Naive thymus-derived CD4-positive, alpha-beta T cell (primary cell): ENCODE measurements at regions not wholly inside any gene's neighbourhood (a gene's known extent, or its start where the extent isn't known, plus 50 kb on each side); places are given as distances from the start of the nearest gene placed in this dataset.

Source experiments
- ATAC-seq: fragments of 150-1000 bp; cut with Tn5 transposase; 2 replicates; pipeline ENCODE4 v1.10.0; 2021; ENCODE audit warnings: mild to moderate bottlenecking, moderate library complexity
- CTCF ChIA-PET: fragments of 350-600 bp; sonication (Branson Sonifier 250); formaldehyde crosslinking; loops from one replicate; lab custom pipeline; 2021; ENCODE audit warnings: antibody characterized with exemption; lab: Charles Lee
- POLR2A ChIA-PET: fragments of 350-600 bp; sonication (Branson Sonifier 250); formaldehyde crosslinking; loops from one replicate; lab custom pipeline; 2021; ENCODE audit warnings: antibody characterized with exemption, inconsistent platforms; lab: Charles Lee
- DNase-seq, 9 donors: peaks; one replicate each; pipeline versions ENCODE4 v3.0.0 to v3.0.0-alpha.2; 2020 to 2022; ENCODE audit warnings: mixed read lengths in 1 of 9
- H3K27ac ChIP-seq: one replicate; pipeline ENCODE4 v1.7.0; 2013; ENCODE audit warnings: mild to moderate bottlenecking, low read depth, low read length, moderate library complexity
- H3K27me3 ChIP-seq, 2 donors: one replicate each; pipeline ENCODE4 v1.7.0; 2013; ENCODE audit warnings: low read length in 2 of 2, mild to moderate bottlenecking in 2 of 2, moderate library complexity in 2 of 2; ENCODE audit not compliant: control insufficient read depth in 2 of 2, insufficient read depth in 2 of 2
- H3K36me3 ChIP-seq, 3 experiments: 1 replicate in 2 of 3; 2 replicates in 1 of 3; pipeline ENCODE4 v1.7.0; 2013; ENCODE audit warnings: low read length in 3 of 3, mild to moderate bottlenecking in 3 of 3, moderate library complexity in 1 of 3; ENCODE audit not compliant: insufficient read depth in 3 of 3, control insufficient read depth in 2 of 3
- H3K4me1 ChIP-seq, 2 donors: one replicate each; pipeline ENCODE4 v1.7.0; 2013; ENCODE audit warnings: low read length in 2 of 2, mild to moderate bottlenecking in 2 of 2, moderate library complexity in 1 of 2; ENCODE audit not compliant: control insufficient read depth in 2 of 2, insufficient read depth in 2 of 2
- H3K4me3 ChIP-seq: 2 replicates; pipeline ENCODE4 v1.7.0; 2013; ENCODE audit warnings: mild to moderate bottlenecking, low read length
- H3K9me3 ChIP-seq, 3 experiments: 1 replicate in 2 of 3; 2 replicates in 1 of 3; pipeline ENCODE4 v1.7.0; 2013; ENCODE audit warnings: low read length in 3 of 3; ENCODE audit not compliant: control insufficient read depth in 2 of 3
- H3K27ac Mint-ChIP-seq, 9 donors: one replicate each; pipeline ENCODE4 v1.8.0; 2020 to 2022; ENCODE audit warnings: mixed read lengths in 9 of 9, mild to moderate bottlenecking in 8 of 9, moderate library complexity in 5 of 9, inconsistent platforms in 2 of 9
- H3K27me3 Mint-ChIP-seq, 5 donors: one replicate each; pipeline ENCODE4 v1.8.0; 2021 to 2022; ENCODE audit warnings: mixed read lengths in 5 of 5, mild to moderate bottlenecking in 1 of 5
- H3K36me3 Mint-ChIP-seq, 5 donors: one replicate each; pipeline ENCODE4 v1.8.0; 2020 to 2022; ENCODE audit warnings: mixed read lengths in 5 of 5, mild to moderate bottlenecking in 3 of 5, inconsistent platforms in 1 of 5
- H3K4me1 Mint-ChIP-seq, 7 donors: one replicate each; pipeline ENCODE4 v1.8.0; 2020 to 2022; ENCODE audit warnings: mixed read lengths in 7 of 7, mild to moderate bottlenecking in 3 of 7, inconsistent platforms in 1 of 7
- H3K4me3 Mint-ChIP-seq, 10 donors: one replicate each; pipeline ENCODE4 v1.8.0; 2020 to 2022; ENCODE audit warnings: mild to moderate bottlenecking in 10 of 10, mixed read lengths in 10 of 10, moderate library complexity in 6 of 10, inconsistent platforms in 2 of 10
- H3K9me3 Mint-ChIP-seq, 11 donors: one replicate each; pipeline ENCODE4 v1.8.0; 2020 to 2022; ENCODE audit warnings: mixed read lengths in 11 of 11, mild to moderate bottlenecking in 4 of 11, inconsistent platforms in 1 of 11, moderate library complexity in 1 of 11
- intact Hi-C, 2 donors: fragments of 100-400 bp; cut with micrococcal nuclease; formaldehyde crosslinking; loops; one replicate each; pipeline ENCODE4 v1.15.1; 2023

DNA sequence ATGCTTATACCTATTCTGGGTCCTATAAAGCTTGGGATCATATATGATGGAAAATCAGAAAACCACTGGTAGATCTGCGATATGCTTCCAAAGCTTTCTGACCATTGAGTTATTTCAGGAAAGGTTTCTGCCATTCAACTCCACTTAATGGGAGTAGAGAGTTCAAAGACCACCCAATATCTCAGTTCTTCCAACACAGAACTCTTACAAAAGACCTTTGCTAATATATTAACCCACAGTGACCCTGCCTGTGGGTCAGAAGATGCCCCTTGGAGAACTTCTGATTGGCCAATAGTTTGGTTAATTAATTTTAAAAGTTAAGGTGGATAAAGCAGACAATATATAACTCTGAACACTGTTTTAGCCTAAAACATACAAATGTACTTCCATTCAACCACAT lies 213.0 kb downstream of the IPO8 start:
- intact Hi-C loops = no loop called here
- no peaks in the 10 kb centered on the region for H3K36me3 Mint-ChIP-seq
- H3K27me3 Mint-ChIP-seq = peaks cover 0 to 11% (median 0%) of the 10 kb centered on the region in 5 donors
- Histone ChIP-seq H3K4me1 (no peaks in the 10 kb centered on the region), H3K4me3 (no peak overlapping the region), H3K36me3 (no peaks in the 10 kb centered on the region), H3K27ac (no peak overlapping the region), H3K27me3 (no peaks in the 10 kb centered on the region), H3K9me3 (no peaks in the 10 kb centered on the region)
- DNase-seq (no peak), ATAC-seq (no peak)
- H3K27ac Mint-ChIP-seq = no peak overlapping the region
- ChIA-PET POLR2A (no interaction called here), CTCF (no interaction called here)
- no peaks in the 10 kb centered on the region for H3K4me1 Mint-ChIP-seq
- no peak overlapping the region for H3K4me3 Mint-ChIP-seq
- peaks cover 0 to 5% (median 0%) of the 10 kb centered on the region in 11 donors for H3K9me3 Mint-ChIP-seq

DNA sequence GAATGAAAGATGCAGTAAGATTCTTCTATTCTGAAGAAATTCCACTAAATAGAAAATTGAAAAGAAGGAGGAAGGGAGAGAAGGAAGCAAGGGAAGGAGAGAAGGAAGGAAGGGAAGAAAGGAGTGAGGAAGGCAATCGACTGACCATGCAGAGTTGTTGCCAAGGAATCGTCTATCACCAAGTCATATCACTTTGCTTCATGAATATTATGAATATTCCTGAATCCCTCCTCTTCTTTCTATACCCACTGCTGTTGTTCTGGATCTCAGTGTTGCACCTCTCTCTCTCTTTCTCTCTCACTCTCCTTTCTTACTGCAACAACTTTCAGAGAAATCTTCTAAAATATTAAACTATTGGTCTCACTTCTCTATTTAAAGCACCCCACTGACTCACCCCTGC lies 222.4 kb downstream of the IPO8 start:
- no peaks in the 10 kb centered on the region for H3K27me3 ChIP-seq
- no peaks in the 10 kb centered on the region for H3K4me1 Mint-ChIP-seq
- no peaks in the 10 kb centered on the region for H3K9me3 ChIP-seq
- H3K9me3 Mint-ChIP-seq = peaks cover 0 to 16% (median 6%) of the 10 kb centered on the region in 11 donors
- H3K27ac Mint-ChIP-seq = no peak overlapping the region
- H3K4me1 ChIP-seq = no peaks in the 10 kb centered on the region
- no peaks in the 10 kb centered on the region for H3K36me3 ChIP-seq
- POLR2A ChIA-PET = no interaction called here
- no peak overlapping the region for H3K4me3 Mint-ChIP-seq
- ATAC-seq (no peak), DNase-seq (no peak)
- CTCF ChIA-PET = no interaction called here
- H3K4me3 ChIP-seq = no peak overlapping the region
- no peak overlapping the region for H3K27ac ChIP-seq
- intact Hi-C loops = no loop called here
- H3K36me3 Mint-ChIP-seq = no peaks in the 10 kb centered on the region
- peaks cover 0 to 20% (median 4%) of the 10 kb centered on the region in 5 donors for H3K27me3 Mint-ChIP-seq

DNA sequence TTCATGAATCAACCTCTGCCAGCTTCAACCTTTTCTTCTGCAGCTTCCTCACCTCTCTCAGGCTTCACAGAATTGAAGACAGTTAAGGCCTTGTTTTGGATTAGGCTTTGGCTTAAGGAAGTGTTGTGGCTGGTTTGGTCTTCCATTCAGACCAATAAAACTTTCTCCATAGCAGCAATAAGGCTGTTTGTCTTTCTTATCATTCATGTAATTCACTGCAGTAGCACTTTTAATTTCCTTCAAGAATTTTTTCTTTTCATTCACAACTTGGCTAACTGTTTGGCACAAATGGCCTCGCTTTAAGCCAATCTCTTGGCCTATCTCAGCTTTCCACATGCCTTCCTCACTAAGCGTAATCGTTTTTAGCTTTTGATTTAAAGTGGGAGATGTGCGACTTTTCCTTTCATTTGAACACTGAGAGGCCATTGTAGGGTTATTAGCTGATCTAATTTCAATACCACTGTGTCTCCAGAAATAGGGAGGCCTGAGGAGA lies 229.5 kb downstream of the IPO8 start:
- Histone ChIP-seq H3K27me3 (no peaks in the 10 kb centered on the region), H3K27ac (no peak overlapping the region), H3K4me3 (no peak overlapping the region), H3K9me3 (no peaks in the 10 kb centered on the region), H3K4me1 (no peaks in the 10 kb centered on the region), H3K36me3 (no peaks in the 10 kb centered on the region)
- H3K4me1 Mint-ChIP-seq = no peaks in the 10 kb centered on the region
- POLR2A ChIA-PET = no interaction called here
- CTCF ChIA-PET = no interaction called here
- H3K27ac Mint-ChIP-seq = no peak overlapping the region
- H3K9me3 Mint-ChIP-seq = peaks cover 0 to 7% (median 3%) of the 10 kb centered on the region in 11 donors
- H3K27me3 Mint-ChIP-seq = peaks cover 0 to 11% (median 0%) of the 10 kb centered on the region in 5 donors
- intact Hi-C loops = no loop called here
- H3K4me3 Mint-ChIP-seq = no peak overlapping the region
- DNase-seq (no peak), ATAC-seq (no peak)
- H3K36me3 Mint-ChIP-seq = peaks cover 0 to 4% (median 0%) of the 10 kb centered on the region in 5 donors

DNA sequence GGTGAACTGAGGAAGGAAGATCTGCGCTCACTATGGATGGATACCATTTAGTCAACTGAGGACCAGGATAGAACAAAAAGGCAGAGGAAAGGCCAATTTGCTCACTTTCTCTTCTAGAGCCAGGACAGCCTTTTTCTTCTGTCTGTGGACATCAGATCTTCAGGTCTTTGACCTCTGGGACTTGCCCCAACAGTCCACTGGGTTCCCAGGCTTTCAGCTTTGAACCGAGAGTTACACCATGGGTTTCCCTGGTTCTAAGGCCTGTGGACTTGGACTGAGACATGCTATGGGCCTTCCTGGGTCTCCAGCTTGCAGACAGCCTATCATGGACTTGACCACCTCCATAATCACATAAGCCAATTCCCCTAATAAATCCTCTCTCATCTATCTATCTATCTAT lies 232.0 kb downstream of the IPO8 start:
- ChIA-PET CTCF (no interaction called here), POLR2A (no interaction called here)
- Histone ChIP-seq H3K36me3 (no peaks in the 10 kb centered on the region), H3K27ac (no peak overlapping the region), H3K4me3 (no peak overlapping the region), H3K4me1 (no peaks in the 10 kb centered on the region), H3K9me3 (no peaks in the 10 kb centered on the region), H3K27me3 (no peaks in the 10 kb centered on the region)
- ATAC-seq (no peak), DNase-seq (no peak)
- intact Hi-C loops = no loop called here
- peaks cover 0 to 9% (median 1%) of the 10 kb centered on the region in 11 donors for H3K9me3 Mint-ChIP-seq
- H3K27ac Mint-ChIP-seq = no peak overlapping the region
- no peak overlapping the region for H3K4me3 Mint-ChIP-seq
- H3K36me3 Mint-ChIP-seq = peaks cover 0 to 4% (median 0%) of the 10 kb centered on the region in 5 donors
- peaks cover 0 to 11% (median 0%) of the 10 kb centered on the region in 5 donors for H3K27me3 Mint-ChIP-seq
- H3K4me1 Mint-ChIP-seq = no peaks in the 10 kb centered on the region

DNA sequence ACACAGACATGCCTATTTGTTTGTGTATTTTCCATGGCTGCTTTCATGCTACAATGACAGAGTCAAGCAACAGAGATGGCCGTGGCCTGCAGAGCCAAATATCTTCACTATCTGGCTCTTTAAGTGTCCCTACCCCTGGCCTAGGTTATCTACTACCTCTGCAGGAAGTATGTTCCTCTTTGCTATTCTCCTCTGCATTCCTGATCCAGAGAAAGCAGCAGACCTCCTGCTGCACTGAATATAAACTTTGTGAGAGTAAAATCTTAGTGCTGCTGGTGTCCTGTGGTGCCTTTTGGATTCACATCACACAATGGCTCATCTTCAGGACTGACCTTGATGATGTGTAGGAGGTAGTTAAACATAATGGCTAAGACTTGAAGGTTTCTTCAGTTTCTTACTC lies 233.4 kb downstream of the IPO8 start:
- no peak for ATAC-seq
- Histone ChIP-seq H3K4me1 (no peaks in the 10 kb centered on the region), H3K27me3 (no peaks in the 10 kb centered on the region), H3K4me3 (no peak overlapping the region), H3K36me3 (no peaks in the 10 kb centered on the region), H3K9me3 (no peaks in the 10 kb centered on the region), H3K27ac (no peak overlapping the region)
- POLR2A ChIA-PET = no interaction called here
- Mint-ChIP-seq H3K9me3 (peaks cover 0 to 14% (median 5%) of the 10 kb centered on the region in 11 donors), H3K27ac (no peak overlapping the region), H3K36me3 (peaks cover 0 to 4% (median 0%) of the 10 kb centered on the region in 5 donors), H3K4me3 (no peak overlapping the region), H3K27me3 (peaks cover 0 to 11% (median 0%) of the 10 kb centered on the region in 5 donors), H3K4me1 (no peaks in the 10 kb centered on the region)
- intact Hi-C loops = no loop called here
- CTCF ChIA-PET = no interaction called here
- DNase-seq = no peak

DNA sequence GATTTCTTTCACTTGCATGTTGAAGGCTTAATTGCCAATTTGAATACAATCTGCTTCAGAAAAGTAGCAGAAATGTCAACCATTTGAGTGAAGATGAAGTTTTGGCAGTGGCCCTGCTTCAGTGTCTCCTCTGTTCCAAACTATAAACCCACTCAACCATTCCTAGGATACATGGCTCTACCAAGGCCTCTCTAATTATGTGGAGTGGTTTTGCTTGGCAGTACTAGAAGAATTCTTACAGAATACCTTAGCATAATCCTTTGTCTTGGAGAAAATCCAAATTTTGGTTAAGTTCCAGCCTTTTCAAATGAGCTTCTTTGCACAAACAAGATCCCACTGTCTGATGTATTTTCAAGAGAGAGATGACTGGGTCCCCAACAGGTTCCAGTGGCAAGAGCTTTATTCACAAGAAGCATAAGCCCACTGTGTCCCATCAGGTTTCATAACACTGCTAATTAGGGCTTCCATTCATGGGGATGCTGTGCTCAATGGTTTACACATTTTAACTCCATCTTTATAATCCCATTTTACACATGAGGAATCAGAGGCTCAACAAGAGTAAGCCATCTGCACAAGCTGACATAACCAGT lies 234.5 kb downstream of the IPO8 start:
- H3K36me3 Mint-ChIP-seq = peaks cover 0 to 4% (median 0%) of the 10 kb centered on the region in 5 donors
- H3K27ac Mint-ChIP-seq = no peak overlapping the region
- Histone ChIP-seq H3K4me1 (no peaks in the 10 kb centered on the region), H3K27ac (no peak overlapping the region), H3K9me3 (no peaks in the 10 kb centered on the region), H3K36me3 (no peaks in the 10 kb centered on the region), H3K4me3 (no peak overlapping the region), H3K27me3 (no peaks in the 10 kb centered on the region)
- no peak overlapping the region for H3K4me3 Mint-ChIP-seq
- DNase-seq = no peak
- ATAC-seq = no peak
- peaks cover 0 to 11% (median 0%) of the 10 kb centered on the region in 5 donors for H3K27me3 Mint-ChIP-seq
- H3K4me1 Mint-ChIP-seq = no peaks in the 10 kb centered on the region
- POLR2A ChIA-PET = no interaction called here
- CTCF ChIA-PET = no interaction called here
- peaks cover 0 to 14% (median 5%) of the 10 kb centered on the region in 11 donors for H3K9me3 Mint-ChIP-seq
- intact Hi-C loops = no loop called here

DNA sequence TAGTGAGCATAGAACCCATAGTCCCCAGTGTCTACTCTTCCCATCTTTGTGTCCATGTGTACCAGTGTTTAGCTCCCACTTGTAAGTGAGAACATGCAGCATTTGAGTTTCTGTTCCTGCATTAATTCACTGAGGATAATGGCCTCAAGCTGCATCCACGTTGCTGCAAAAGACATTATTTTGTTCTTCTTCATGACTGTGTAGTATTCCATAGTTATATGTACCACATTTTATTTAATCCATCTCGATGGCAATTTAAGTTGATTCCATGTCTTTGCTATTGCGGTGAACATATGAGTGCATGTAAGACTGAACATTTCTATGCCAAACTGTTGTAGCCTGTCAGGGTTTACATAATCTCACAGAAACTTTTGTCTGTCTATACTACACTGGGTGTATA lies 237.2 kb downstream of the IPO8 start:
- H3K27ac Mint-ChIP-seq = no peak overlapping the region
- ChIA-PET CTCF (no interaction called here), POLR2A (no interaction called here)
- DNase-seq = no peak
- intact Hi-C loops = no loop called here
- ATAC-seq = no peak
- no peaks in the 10 kb centered on the region for H3K9me3 ChIP-seq
- H3K4me1 Mint-ChIP-seq = no peaks in the 10 kb centered on the region
- no peak overlapping the region for H3K4me3 Mint-ChIP-seq
- H3K4me1 ChIP-seq = no peaks in the 10 kb centered on the region
- H3K36me3 Mint-ChIP-seq = no peaks in the 10 kb centered on the region
- H3K4me3 ChIP-seq = no peak overlapping the region
- H3K27me3 Mint-ChIP-seq = peaks cover 0 to 5% (median 0%) of the 10 kb centered on the region in 5 donors
- no peaks in the 10 kb centered on the region for H3K36me3 ChIP-seq
- peaks cover 0 to 14% (median 5%) of the 10 kb centered on the region in 11 donors for H3K9me3 Mint-ChIP-seq
- no peak overlapping the region for H3K27ac ChIP-seq
- no peaks in the 10 kb centered on the region for H3K27me3 ChIP-seq
